HUES48 (cell line): ENCODE measurements at regions not wholly inside any gene's neighbourhood (a gene's known extent, or its start where the extent isn't known, plus 50 kb on each side); places are given as distances from the start of the nearest gene placed in this dataset.

ENCODE experiments used
- H3K27ac ChIP-seq: one replicate; pipeline ENCODE4 v1.7.0; 2013; ENCODE audit warnings: low read depth, low read length, inconsistent platforms
- H3K27me3 ChIP-seq: 2 replicates; pipeline ENCODE4 v1.6.1; 2013; ENCODE audit warnings: mild to moderate bottlenecking, low read length; ENCODE audit not compliant: control insufficient read depth, insufficient read depth
- H3K36me3 ChIP-seq: 2 replicates; pipeline ENCODE4 v1.6.1; 2013; ENCODE audit warnings: low read length; ENCODE audit not compliant: control insufficient read depth, insufficient read depth
- H3K4me1 ChIP-seq: 2 replicates; pipeline ENCODE4 v1.6.1; 2013; ENCODE audit warnings: mild to moderate bottlenecking, low read length; ENCODE audit not compliant: control insufficient read depth, insufficient read depth
- H3K4me3 ChIP-seq: 2 replicates; pipeline ENCODE4 v1.5.1; 2013; ENCODE audit warnings: mild to moderate bottlenecking, low read depth, low read length
- H3K9ac ChIP-seq: 2 replicates; pipeline ENCODE4 v1.6.1; 2013; ENCODE audit warnings: mild to moderate bottlenecking, low read depth, low read length, moderate library complexity
- H3K9me3 ChIP-seq: 2 replicates; pipeline ENCODE4 v1.6.1; 2013; ENCODE audit warnings: low read length; ENCODE audit not compliant: control insufficient read depth, insufficient read depth

DNA sequence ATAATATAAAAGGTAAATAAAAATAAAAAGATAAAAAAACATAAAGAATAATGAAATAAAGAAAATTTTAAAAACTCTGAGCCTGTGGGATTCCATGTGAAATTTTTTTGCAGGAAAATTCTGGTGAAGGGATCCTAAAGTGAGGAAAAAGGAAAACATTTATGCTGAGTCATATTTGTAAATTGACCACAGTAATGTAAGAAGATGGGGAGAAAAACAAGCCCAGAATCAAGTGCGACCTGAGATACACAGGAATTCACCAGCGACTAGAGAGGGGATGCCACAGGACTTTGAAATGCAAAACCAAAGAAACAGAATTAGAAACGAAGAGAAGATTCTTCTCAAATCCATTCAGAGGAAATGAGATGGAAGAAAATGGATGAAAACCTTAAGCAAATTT, 133.8 kb upstream of the PFKP start:
- Histone ChIP-seq H3K36me3 (no peaks in the 10 kb centered on the region), H3K4me1 (peaks cover 22% of the 10 kb centered on the region), H3K4me3 (no peak overlapping the region), H3K9me3 (no peaks in the 10 kb centered on the region), H3K27ac (no peak overlapping the region), H3K9ac (no peak overlapping the region), H3K27me3 (no peaks in the 10 kb centered on the region)

DNA sequence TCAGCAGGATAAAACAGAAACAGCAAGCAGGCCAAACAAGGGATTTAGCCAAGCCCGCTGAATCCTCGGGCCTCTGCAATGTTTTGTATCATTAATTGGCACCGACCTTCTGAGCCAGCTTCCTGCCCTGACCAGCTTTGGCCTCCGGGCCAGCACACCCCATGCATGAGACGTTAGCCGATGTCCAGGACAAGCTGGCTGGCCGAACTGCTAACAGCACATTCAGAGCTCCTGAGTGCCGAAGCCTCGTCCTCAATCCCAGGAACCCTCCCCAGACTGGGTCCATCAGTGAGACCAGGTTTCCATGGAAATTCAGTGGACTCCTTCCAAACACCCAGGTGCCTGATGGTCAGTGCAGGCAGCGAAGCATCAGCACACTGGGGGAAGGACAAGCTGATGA, 134.3 kb upstream of the PFKP start:
- H3K27ac ChIP-seq = no peak overlapping the region
- H3K4me3 ChIP-seq = no peak overlapping the region
- H3K9me3 ChIP-seq = no peaks in the 10 kb centered on the region
- no peak overlapping the region for H3K9ac ChIP-seq
- H3K36me3 ChIP-seq = no peaks in the 10 kb centered on the region
- no peaks in the 10 kb centered on the region for H3K27me3 ChIP-seq
- H3K4me1 ChIP-seq = peaks cover 25% of the 10 kb centered on the region

- H3K36me3 ChIP-seq = no peaks in the 10 kb centered on the region
- peaks cover 25% of the 10 kb centered on the region for H3K4me1 ChIP-seq
- H3K4me3 ChIP-seq = no peak overlapping the region
- no peak overlapping the region for H3K9ac ChIP-seq
- H3K27ac ChIP-seq = peak overlapping the region; percentile 4
- H3K27me3 ChIP-seq = no peaks in the 10 kb centered on the region
- no peaks in the 10 kb centered on the region for H3K9me3 ChIP-seq
Observed at GRCh38 chr10:2929480-2930258, 137.7 kb upstream of the PFKP start.

- H3K27ac ChIP-seq = no peak overlapping the region
- no peak overlapping the region for H3K9ac ChIP-seq
- no peaks in the 10 kb centered on the region for H3K36me3 ChIP-seq
- H3K9me3 ChIP-seq = no peaks in the 10 kb centered on the region
- H3K4me1 ChIP-seq = peaks cover 19% of the 10 kb centered on the region
- H3K27me3 ChIP-seq = no peaks in the 10 kb centered on the region
- no peak overlapping the region for H3K4me3 ChIP-seq
Observed at GRCh38 chr10:2927958-2928840, 139.1 kb upstream of the PFKP start.

DNA sequence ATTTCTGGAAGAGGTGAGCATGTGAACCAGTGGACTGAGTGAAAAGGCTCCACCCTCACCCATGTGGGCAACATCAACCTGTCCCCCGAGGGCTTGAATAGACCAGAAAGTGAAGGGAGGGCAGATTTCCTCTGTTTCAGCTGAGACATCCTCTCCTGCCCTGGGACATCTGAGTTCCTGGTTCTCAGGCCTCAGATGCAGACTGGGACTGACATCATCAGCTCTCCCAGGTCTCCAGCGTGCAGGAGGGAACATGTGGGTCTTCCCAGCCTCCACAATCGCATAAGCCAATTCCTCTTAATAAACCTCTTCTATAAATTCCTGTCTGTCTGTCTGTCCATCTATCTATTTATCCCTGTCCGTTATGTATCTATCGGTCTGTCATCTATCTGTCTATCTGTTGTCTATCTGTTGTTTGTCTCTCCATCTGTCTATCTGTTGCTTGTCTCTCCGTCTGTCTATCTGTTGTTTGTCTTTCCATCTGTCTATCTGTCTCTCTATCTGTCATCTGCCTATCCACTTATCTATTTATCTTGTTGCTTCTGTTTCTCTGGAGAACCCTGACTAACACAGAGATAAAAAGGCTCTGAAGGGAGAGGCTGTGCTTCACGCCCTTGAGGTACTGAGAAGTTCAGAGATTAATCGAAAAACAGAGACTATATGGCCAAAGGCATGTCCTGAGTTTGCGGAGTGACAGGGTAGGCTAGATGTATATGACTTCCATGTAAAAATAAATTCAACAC, 140.3 kb upstream of the PFKP start:
- H3K9me3 ChIP-seq = no peaks in the 10 kb centered on the region
- H3K36me3 ChIP-seq = no peaks in the 10 kb centered on the region
- H3K27ac ChIP-seq = no peak overlapping the region
- H3K27me3 ChIP-seq = no peaks in the 10 kb centered on the region
- H3K4me1 ChIP-seq = peaks cover 19% of the 10 kb centered on the region
- H3K9ac ChIP-seq = no peak overlapping the region
- no peak overlapping the region for H3K4me3 ChIP-seq

GRCh38 chr10:2925631-2926030, 141.7 kb upstream of the PFKP start:
- no peak overlapping the region for H3K4me3 ChIP-seq
- H3K9me3 ChIP-seq = no peaks in the 10 kb centered on the region
- no peaks in the 10 kb centered on the region for H3K36me3 ChIP-seq
- no peak overlapping the region for H3K9ac ChIP-seq
- no peaks in the 10 kb centered on the region for H3K27me3 ChIP-seq
- peaks cover 19% of the 10 kb centered on the region for H3K4me1 ChIP-seq
- H3K27ac ChIP-seq = no peak overlapping the region

DNA sequence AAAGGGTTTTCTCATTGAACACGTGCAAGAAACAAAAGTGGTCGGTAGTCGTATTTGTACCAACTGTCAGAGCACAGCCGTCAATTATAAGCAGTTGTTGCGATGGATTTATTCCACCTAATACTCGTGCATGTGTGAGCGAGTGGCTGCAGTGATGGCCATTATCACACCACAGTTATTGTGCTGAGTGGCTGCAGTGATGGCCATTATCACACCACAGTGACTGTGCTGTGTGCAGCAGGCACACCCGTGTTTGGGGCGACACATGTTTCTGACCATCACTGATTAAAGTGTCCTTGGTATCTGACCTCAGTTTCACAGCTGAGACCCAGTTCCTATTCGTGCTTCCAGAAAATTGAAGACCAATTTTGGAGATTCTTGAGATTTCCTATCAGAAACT, 142.9 kb upstream of the PFKP start:
- H3K9me3 ChIP-seq = no peaks in the 10 kb centered on the region
- no peaks in the 10 kb centered on the region for H3K36me3 ChIP-seq
- no peak overlapping the region for H3K4me3 ChIP-seq
- no peak overlapping the region for H3K9ac ChIP-seq
- H3K4me1 ChIP-seq = peaks cover 13% of the 10 kb centered on the region
- H3K27ac ChIP-seq = no peak overlapping the region
- H3K27me3 ChIP-seq = no peaks in the 10 kb centered on the region

DNA sequence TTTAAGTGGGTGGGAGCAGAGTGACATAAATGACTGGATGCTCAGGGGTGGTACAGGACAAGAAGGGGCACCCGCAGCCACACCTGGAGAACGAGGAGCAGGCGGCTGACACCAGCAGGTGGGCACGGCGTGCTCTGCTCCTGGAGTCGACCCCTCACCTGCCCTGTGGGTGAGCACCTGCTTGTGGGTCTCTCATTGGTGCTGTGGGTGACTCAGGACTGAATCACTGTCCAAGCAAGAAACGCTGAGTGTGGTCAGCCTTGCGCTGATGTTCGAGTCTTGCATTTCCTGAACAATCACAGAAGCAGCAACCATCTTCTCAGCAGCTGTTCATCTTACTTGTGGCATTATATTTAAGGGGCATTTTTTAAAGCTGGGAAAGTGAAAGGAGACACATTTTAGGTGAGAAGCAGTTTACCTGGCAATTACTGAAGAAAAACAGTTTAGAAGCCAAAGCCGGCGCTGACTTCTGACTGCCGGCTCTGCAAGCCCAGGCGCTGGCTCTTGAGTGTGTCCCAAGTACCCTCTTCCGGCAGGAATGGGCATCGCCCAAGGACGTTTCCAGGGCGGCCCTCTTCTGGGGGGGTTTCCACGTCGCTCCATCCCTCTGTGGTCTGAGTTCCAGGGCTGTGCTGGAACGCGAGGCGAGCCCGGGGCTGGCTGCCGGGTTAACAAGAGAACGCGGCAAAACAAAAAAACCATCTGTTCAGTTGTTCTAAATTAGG, 145.2 kb upstream of the PFKP start:
- H3K4me1 ChIP-seq = peaks cover 15% of the 10 kb centered on the region
- no peak overlapping the region for H3K27ac ChIP-seq
- H3K36me3 ChIP-seq = no peaks in the 10 kb centered on the region
- no peaks in the 10 kb centered on the region for H3K27me3 ChIP-seq
- no peak overlapping the region for H3K9ac ChIP-seq
- no peaks in the 10 kb centered on the region for H3K9me3 ChIP-seq
- no peak overlapping the region for H3K4me3 ChIP-seq

DNA sequence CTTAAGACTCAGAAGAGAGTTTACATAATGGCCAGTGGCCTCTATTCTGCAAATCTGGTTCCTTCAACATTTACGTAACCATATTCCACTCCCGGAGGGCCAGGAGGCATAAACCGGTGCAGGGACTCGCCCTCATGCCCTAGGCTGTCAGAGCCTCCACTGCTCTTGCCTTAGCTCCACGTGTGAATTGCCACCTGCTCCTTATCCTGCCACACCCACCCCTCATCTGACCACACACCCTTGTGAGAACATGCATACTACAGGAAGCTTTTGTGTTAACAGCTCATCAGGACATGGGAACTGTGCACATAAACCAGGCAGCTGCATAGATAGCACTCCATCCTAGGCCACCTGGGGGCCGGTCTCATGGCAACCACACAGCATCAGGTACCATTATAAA, 146.7 kb upstream of the PFKP start:
- H3K4me3 ChIP-seq = no peak overlapping the region
- no peaks in the 10 kb centered on the region for H3K9me3 ChIP-seq
- H3K36me3 ChIP-seq = no peaks in the 10 kb centered on the region
- H3K4me1 ChIP-seq = peaks cover 15% of the 10 kb centered on the region
- H3K9ac ChIP-seq = no peak overlapping the region
- H3K27me3 ChIP-seq = no peaks in the 10 kb centered on the region
- H3K27ac ChIP-seq = no peak overlapping the region

DNA sequence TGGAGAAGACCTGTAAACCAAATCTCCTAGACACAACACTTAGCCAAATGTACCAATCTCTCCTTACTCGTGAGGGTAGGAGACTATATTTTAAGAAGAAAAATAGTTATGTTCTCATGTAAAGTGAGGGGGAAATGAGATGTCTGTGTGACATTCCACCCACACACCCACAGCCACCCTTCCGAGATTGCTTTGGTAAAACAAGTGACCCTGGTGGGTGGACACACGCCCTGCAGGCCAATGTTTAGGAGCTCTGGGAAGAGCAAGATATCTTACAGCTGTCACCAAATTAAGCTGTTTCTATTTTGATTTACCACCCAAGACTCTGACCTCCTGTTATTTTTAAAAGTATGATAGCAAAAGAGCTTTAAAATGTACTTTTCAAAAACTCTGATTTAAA, 147.2 kb upstream of the PFKP start:
- no peak overlapping the region for H3K9ac ChIP-seq
- H3K9me3 ChIP-seq = no peaks in the 10 kb centered on the region
- H3K27me3 ChIP-seq = no peaks in the 10 kb centered on the region
- H3K4me1 ChIP-seq = peaks cover 15% of the 10 kb centered on the region
- H3K36me3 ChIP-seq = no peaks in the 10 kb centered on the region
- H3K4me3 ChIP-seq = no peak overlapping the region
- H3K27ac ChIP-seq = no peak overlapping the region
